ENCODE measurements at regions not wholly inside any gene's neighbourhood (a gene's known extent, or its start where the extent isn't known, plus 50 kb on each side); places are given as distances from the start of the nearest gene placed in this dataset.

GRCh38 chr1:83583351-83584014, 415.4 kb downstream of the TTLL7 start:
- H3K9me3 ChIP-seq (ENCODE audit: control insufficient read depth in 2 of 3, insufficient read depth in 1 of 3, low read length in 3 of 3), result peaks cover 0 to 7% (median 0%) of the 10 kb centered on the region in 3 donors
- H3K27ac ChIP-seq (ENCODE audit: low read depth in 2 of 2, low read length in 2 of 2), result no peak overlapping the region
- intact Hi-C loops (cut with DNase I), result no loop called here
- DNase-seq (no peak), FAIRE-seq (no peak)
- no peak for TF ChIP-seq CTCF (IDR thresholded peaks at IDR 0.05; ENCODE audit: borderline replicate concordance, extremely low read depth, insufficient read depth)
- H3K36me3 ChIP-seq (ENCODE audit: control insufficient read depth in 2 of 3, insufficient read depth in 3 of 3, low read length in 3 of 3), result no peaks in the 10 kb centered on the region
- H3K27me3 ChIP-seq (ENCODE audit: control insufficient read depth, insufficient read depth, low read length), result no peaks in the 10 kb centered on the region
- H3K9ac ChIP-seq (ENCODE audit: low read length in 3 of 3), result no peak overlapping the region
- no peaks in the 10 kb centered on the region for H3K4me1 ChIP-seq (ENCODE audit: control insufficient read depth in 2 of 3, insufficient read depth in 2 of 3, low read depth in 1 of 3, low read length in 3 of 3)
- no peak overlapping the region for H3K4me3 ChIP-seq (ENCODE audit: low read length in 3 of 3)

GRCh38 chr1:83581747-83582146, 417.2 kb downstream of the TTLL7 start:
- intact Hi-C loops (cut with DNase I), result no loop called here
- peaks cover 0 to 7% (median 0%) of the 10 kb centered on the region in 3 donors for H3K9me3 ChIP-seq (ENCODE audit: control insufficient read depth in 2 of 3, insufficient read depth in 1 of 3, low read length in 3 of 3)
- H3K4me3 ChIP-seq (ENCODE audit: low read length in 3 of 3), result no peak overlapping the region
- no peak for TF ChIP-seq CTCF (IDR thresholded peaks at IDR 0.05; ENCODE audit: borderline replicate concordance, extremely low read depth, insufficient read depth)
- no peaks in the 10 kb centered on the region for H3K4me1 ChIP-seq (ENCODE audit: control insufficient read depth in 2 of 3, insufficient read depth in 2 of 3, low read depth in 1 of 3, low read length in 3 of 3)
- H3K36me3 ChIP-seq (ENCODE audit: control insufficient read depth in 2 of 3, insufficient read depth in 3 of 3, low read length in 3 of 3), result no peaks in the 10 kb centered on the region
- no peak for FAIRE-seq
- no peak overlapping the region for H3K9ac ChIP-seq (ENCODE audit: low read length in 3 of 3)
- no peak for DNase-seq
- H3K27ac ChIP-seq (ENCODE audit: low read depth in 2 of 2, low read length in 2 of 2), result no peak overlapping the region
- H3K27me3 ChIP-seq (ENCODE audit: control insufficient read depth, insufficient read depth, low read length), result no peaks in the 10 kb centered on the region

- intact Hi-C loops (cut with DNase I), result no loop called here
- H3K9me3 ChIP-seq (ENCODE audit: control insufficient read depth in 2 of 3, insufficient read depth in 1 of 3, low read length in 3 of 3), result no peaks in the 10 kb centered on the region
- H3K4me1 ChIP-seq (ENCODE audit: control insufficient read depth in 2 of 3, insufficient read depth in 2 of 3, low read depth in 1 of 3, low read length in 3 of 3), result no peaks in the 10 kb centered on the region
- no peak overlapping the region for H3K4me3 ChIP-seq (ENCODE audit: low read length in 3 of 3)
- DNase-seq (peak in 2 of 5 donors; percentile 22 to 24), FAIRE-seq (no peak)
- TF ChIP-seq CTCF (IDR thresholded peaks at IDR 0.05; ENCODE audit: borderline replicate concordance, extremely low read depth, insufficient read depth), result no peak
- H3K27ac ChIP-seq (ENCODE audit: low read depth in 2 of 2, low read length in 2 of 2), result no peak overlapping the region
- no peak overlapping the region for H3K9ac ChIP-seq (ENCODE audit: low read length in 3 of 3)
- H3K36me3 ChIP-seq (ENCODE audit: control insufficient read depth in 2 of 3, insufficient read depth in 3 of 3, low read length in 3 of 3), result no peaks in the 10 kb centered on the region
- H3K27me3 ChIP-seq (ENCODE audit: control insufficient read depth, insufficient read depth, low read length), result no peaks in the 10 kb centered on the region
These were observed 424.1 kb downstream of the TTLL7 start for GRCh38 chr1:83574791-83575190.

GRCh38 chr1:83573776-83574175, 425.2 kb downstream of the TTLL7 start:
- FAIRE-seq (no peak), DNase-seq (no peak)
- intact Hi-C loops (cut with DNase I), result no loop called here
- Histone ChIP-seq H3K9me3 (ENCODE audit: control insufficient read depth in 2 of 3, insufficient read depth in 1 of 3, low read length in 3 of 3) (no peaks in the 10 kb centered on the region), H3K27me3 (ENCODE audit: control insufficient read depth, insufficient read depth, low read length) (no peaks in the 10 kb centered on the region), H3K36me3 (ENCODE audit: control insufficient read depth in 2 of 3, insufficient read depth in 3 of 3, low read length in 3 of 3) (no peaks in the 10 kb centered on the region), H3K4me3 (ENCODE audit: low read length in 3 of 3) (no peak overlapping the region), H3K27ac (ENCODE audit: low read depth in 2 of 2, low read length in 2 of 2) (no peak overlapping the region), H3K9ac (ENCODE audit: low read length in 3 of 3) (no peak overlapping the region), H3K4me1 (ENCODE audit: control insufficient read depth in 2 of 3, insufficient read depth in 2 of 3, low read depth in 1 of 3, low read length in 3 of 3) (no peaks in the 10 kb centered on the region)
- TF ChIP-seq CTCF (IDR thresholded peaks at IDR 0.05; ENCODE audit: borderline replicate concordance, extremely low read depth, insufficient read depth), result no peak
